ENCODE measurements at regions not wholly inside any gene's neighbourhood (a gene's known extent, or its start where the extent isn't known, plus 50 kb on each side); places are given as distances from the start of the nearest gene placed in this dataset.

- no peak for TF ChIP-seq CTCF (IDR thresholded peaks at IDR 0.05; ENCODE audit: borderline replicate concordance, extremely low read depth, low read length, poor library complexity, severe bottlenecking)
- no peak for TF ChIP-seq EZH2 (IDR thresholded peaks at IDR 0.05; ENCODE audit: borderline replicate concordance, low read depth, low read length, severe bottlenecking)
Observed at GRCh38 chr7:119688831-119689230, 584.1 kb upstream of the KCND2 start.

Data from DND-41 (cell line).